NCI-H460 (cell line): ENCODE measurements at regions not wholly inside any gene's neighbourhood (a gene's known extent, or its start where the extent isn't known, plus 50 kb on each side); places are given as distances from the start of the nearest gene placed in this dataset.

ENCODE experiments used
- DNase-seq: peaks from one replicate; pipeline ENCODE4 v3.0.0-alpha.2; 2016; ENCODE audit warnings: low read depth; ENCODE audit errors: extremely low read depth

- no peak for DNase-seq
Observed at GRCh38 chr4:183843248-183843671, 61.8 kb upstream of the STOX2 start.

- DNase-seq, result no peak
Observed at GRCh38 chr4:183846951-183847350, 58.2 kb upstream of the STOX2 start.

- no peak for DNase-seq
Observed at GRCh38 chr4:183848805-183849204, 56.3 kb upstream of the STOX2 start.

GRCh38 chr4:183852910-183853547 lies 52.1 kb upstream of the STOX2 start:
- DNase-seq, result no peak

GRCh38 chr4:183853548-183853940 lies 51.6 kb upstream of the STOX2 start:
- DNase-seq, result no peak
